ENCODE measurements at regions not wholly inside any gene's neighbourhood (a gene's known extent, or its start where the extent isn't known, plus 50 kb on each side); places are given as distances from the start of the nearest gene placed in this dataset.

- TF ChIP-seq CTCF (IDR thresholded peaks at IDR 0.05; ENCODE audit: insufficient read depth, low read depth, low read length): peak; percentile 72
- no peak overlapping the region for H3K4me3 ChIP-seq (ENCODE audit: low read depth, low read length)
- DNase-seq (ENCODE audit: low read depth): peak; percentile 30
These were observed 156.8 kb downstream of the KCNA5 start for GRCh38 chr12:5200278-5201087.

GRCh38 chr12:5201554-5202218 is 158.0 kb downstream of the KCNA5 start:
- TF ChIP-seq CTCF (IDR thresholded peaks at IDR 0.05; ENCODE audit: insufficient read depth, low read depth, low read length): no peak
- H3K4me3 ChIP-seq (ENCODE audit: low read depth, low read length): no peak overlapping the region
- no peak for DNase-seq (ENCODE audit: low read depth)

- no peak for TF ChIP-seq CTCF (IDR thresholded peaks at IDR 0.05; ENCODE audit: insufficient read depth, low read depth, low read length)
- no peak overlapping the region for H3K4me3 ChIP-seq (ENCODE audit: low read depth, low read length)
These were observed 159.6 kb downstream of the KCNA5 start for GRCh38 chr12:5203274-5203673.

GRCh38 chr12:5203720-5204119 is 160.0 kb downstream of the KCNA5 start:
- no peak for TF ChIP-seq CTCF (IDR thresholded peaks at IDR 0.05; ENCODE audit: insufficient read depth, low read depth, low read length)
- no peak overlapping the region for H3K4me3 ChIP-seq (ENCODE audit: low read depth, low read length)
- DNase-seq (ENCODE audit: low read depth): no peak

More at GRCh38 chr12:5203274-5203673, 159.6 kb downstream of the KCNA5 start:
- DNase-seq (ENCODE audit: low read depth): no peak

- TF ChIP-seq CTCF (IDR thresholded peaks at IDR 0.05; ENCODE audit: insufficient read depth, low read depth, low read length): no peak
- H3K4me3 ChIP-seq (ENCODE audit: low read depth, low read length): no peak overlapping the region
- no peak for DNase-seq (ENCODE audit: low read depth)
These were observed 160.6 kb downstream of the KCNA5 start for GRCh38 chr12:5204271-5204670.

GRCh38 chr12:5204831-5205230 is 161.2 kb downstream of the KCNA5 start:
- DNase-seq (ENCODE audit: low read depth): no peak
- no peak for TF ChIP-seq CTCF (IDR thresholded peaks at IDR 0.05; ENCODE audit: insufficient read depth, low read depth, low read length)
- no peak overlapping the region for H3K4me3 ChIP-seq (ENCODE audit: low read depth, low read length)
